SU-DHL-6 (cell line): ENCODE measurements at regions not wholly inside any gene's neighbourhood (a gene's known extent, or its start where the extent isn't known, plus 50 kb on each side); places are given as distances from the start of the nearest gene placed in this dataset.

ENCODE experiments used
- CTCF ChIP-seq: fragments of 200-600 bp; sonication (generic); IDR thresholded peaks from one replicate; pipeline ENCODE4 v1.5.1; 2017; ENCODE audit warnings: antibody characterized with exemption, mild to moderate bottlenecking, low read length, moderate library complexity; ENCODE audit not compliant: insufficient read depth, poor library complexity, severe bottlenecking
- EZH2phosphoT487 ChIP-seq: fragments of 200-600 bp; sonication (generic), shearing (Covaris generic); conservative IDR thresholded peaks from 2 replicates; pipeline ENCODE4 v1.6.1; 2018; ENCODE audit warnings: mild to moderate bottlenecking, antibody characterized with exemption, low read length, moderate library complexity, mixed read lengths

GRCh38 chr5:5780253-5780652 lies 357.8 kb downstream of the ICE1 start:
- TF ChIP-seq CTCF (no peak), EZH2phosphoT487 (no peak)
